HG02973 (cell line): ENCODE measurements at regions not wholly inside any gene's neighbourhood (a gene's known extent, or its start where the extent isn't known, plus 50 kb on each side); places are given as distances from the start of the nearest gene placed in this dataset.

Source experiments
- ATAC-seq: cut with Tn5 transposase; IDR thresholded peaks from one replicate; pipeline ENCODE4 v1.9.1; 2021; ENCODE audit warnings: moderate library complexity; ENCODE audit not compliant: unreplicated experiment

GRCh38 chr3:98969295-98969694 lies 67.8 kb upstream of the DCBLD2 start:
- no peak for ATAC-seq

GRCh38 chr3:98968824-98969223 lies 67.3 kb upstream of the DCBLD2 start:
- ATAC-seq, result no peak

DNA sequence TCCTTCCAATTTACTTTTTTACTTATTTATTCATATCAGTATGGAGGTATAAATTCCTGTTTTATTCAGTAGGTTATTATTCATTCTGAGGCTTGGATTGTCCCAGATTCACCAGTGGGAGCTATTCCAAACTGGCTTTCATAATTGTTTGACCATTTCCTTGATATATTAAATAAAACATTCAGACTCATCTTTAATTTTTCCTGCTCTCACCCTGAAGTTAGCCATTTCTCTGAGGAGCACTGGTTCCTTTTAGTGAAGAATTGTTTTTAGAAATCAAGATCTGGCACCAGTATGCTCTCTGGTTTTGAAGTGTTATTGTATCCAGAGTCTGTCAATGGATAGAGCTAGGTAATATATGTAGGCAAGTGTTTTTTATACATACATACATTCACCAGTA lies 66.9 kb upstream of the DCBLD2 start:
- no peak for ATAC-seq

- ATAC-seq, result no peak
Observed at GRCh38 chr3:98967758-98968157, 66.3 kb upstream of the DCBLD2 start.

GRCh38 chr3:98966862-98967546 lies 65.5 kb upstream of the DCBLD2 start:
- no peak for ATAC-seq

DNA sequence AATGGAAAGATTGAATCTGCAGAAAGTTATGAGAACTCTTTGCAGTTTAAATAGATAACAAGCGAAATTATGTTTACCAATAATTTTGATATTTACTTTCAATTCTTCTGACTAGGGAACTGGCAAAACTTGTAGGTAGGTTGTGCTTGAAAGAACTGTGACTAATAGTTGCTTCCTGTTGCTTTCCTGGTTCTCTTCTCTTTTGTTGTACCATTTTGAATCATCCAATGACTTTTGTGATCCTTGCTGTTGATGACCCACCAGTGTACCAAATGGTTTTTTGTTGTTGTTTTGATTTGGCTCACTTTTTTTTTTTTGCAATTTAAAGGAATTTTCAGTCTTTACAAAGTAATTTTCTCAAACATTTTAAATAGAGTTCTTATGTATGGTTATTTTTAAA lies 64.9 kb upstream of the DCBLD2 start:
- ATAC-seq, result no peak

DNA sequence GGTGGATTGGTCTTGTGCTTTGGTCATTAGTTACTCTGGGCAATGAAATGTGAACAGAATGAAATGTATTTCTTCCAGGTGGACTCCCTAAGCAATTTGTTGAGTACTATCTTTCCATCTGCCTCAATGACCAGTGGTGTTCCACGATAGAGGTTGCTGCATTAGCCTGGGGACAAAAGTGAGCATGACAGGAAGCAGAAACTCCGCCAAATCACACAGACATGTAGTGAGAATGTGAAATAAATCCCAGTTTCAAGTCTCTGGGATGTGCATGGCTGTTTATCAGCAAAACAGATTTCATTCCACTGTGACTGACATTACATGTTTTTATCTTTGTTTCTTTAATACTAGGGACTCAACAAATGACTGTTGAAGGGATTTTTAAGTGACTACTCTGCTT lies 63.3 kb upstream of the DCBLD2 start:
- ATAC-seq, result no peak

DNA sequence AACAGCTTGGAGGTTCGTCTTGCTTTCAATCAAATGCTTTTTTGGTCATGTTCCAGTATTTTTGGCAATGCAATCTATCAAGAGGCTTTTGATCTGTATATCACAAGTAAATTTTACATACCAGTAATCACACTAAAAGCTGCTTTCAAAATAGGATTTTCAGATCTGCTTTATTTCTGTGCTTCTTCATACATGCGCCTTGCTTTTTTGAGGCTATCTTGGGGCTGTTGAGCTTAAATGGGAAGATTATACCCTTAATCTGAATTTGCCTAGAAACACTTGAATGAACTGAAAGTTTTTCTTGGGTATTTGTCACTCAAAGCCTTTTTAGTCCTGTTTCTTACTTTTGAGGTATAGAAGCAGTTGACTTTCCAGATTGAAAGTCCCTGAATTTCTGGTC lies 62.1 kb upstream of the DCBLD2 start:
- no peak for ATAC-seq

DNA sequence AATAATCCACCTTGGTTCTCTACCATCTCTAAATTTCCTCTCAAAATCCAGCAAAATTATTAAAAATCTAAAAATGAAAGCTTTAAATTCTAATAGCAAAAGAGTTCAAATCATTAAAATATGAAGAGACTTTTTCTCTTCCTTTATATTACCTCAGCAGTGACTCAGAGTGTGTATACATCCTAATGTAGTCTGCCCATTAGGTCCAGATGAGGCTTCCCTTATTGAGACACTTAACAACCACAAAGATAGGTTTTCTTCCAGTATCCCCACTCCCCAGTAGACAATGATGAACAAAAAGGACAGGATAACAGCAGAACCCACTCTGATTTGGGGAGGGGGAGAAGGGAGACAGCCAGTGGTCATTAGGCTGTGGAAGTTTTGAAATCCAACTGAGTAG lies 61.5 kb upstream of the DCBLD2 start:
- ATAC-seq, result no peak

DNA sequence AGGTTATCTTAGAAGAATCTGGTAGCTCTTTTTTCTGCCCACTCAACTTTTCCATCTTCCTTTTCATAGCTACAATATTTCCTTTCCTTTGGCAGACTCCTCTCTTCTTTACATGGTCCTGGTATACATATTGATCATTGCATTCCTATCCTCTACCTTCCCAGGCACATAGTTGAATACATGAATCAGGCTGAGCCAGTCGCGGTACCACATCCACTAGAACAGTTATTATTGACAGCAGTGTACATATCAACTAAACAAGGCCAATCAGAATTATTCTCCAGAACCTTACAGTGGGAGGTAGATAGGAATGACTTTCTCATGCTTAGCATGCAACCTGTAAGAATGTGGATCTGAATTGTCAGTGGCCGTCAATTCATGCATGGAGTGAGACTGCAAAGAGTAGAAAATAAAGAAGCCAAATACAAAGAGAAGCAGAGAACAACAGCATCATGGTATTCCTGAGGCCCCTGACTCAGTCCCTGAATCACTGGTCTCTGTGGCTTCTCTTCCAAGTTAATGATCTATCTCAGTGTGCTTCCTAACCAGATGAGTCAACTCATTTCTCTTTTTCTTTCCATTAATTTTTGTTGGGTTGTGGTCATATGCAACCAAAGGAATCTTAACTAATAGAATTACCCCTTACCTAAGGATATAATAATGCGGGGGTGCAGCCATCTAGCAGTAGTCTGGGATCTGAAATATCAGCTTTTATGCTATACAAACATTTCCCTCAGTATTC lies 60.9 kb upstream of the DCBLD2 start:
- ATAC-seq, result no peak

- ATAC-seq, result no peak
Observed at GRCh38 chr3:98961161-98962155, 60.0 kb upstream of the DCBLD2 start.

DNA sequence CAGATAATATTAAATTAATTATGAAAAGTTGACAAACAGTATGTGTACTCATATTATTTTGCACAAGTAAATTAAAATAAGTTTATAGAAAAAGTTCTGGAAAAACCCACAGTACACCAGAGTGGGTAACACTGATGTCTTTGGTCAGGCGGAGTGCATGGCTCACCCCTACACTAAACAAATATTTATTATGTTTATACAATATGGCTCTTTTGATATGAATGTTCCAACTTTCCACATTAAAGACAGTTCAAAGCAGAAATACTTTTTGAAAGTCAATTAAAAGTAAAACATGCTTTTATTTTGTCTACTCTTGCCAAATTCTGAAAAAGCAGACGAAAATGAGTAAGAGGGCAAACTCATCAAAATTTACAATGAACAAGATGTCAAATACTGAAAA lies 56.2 kb upstream of the DCBLD2 start:
- no peak for ATAC-seq

- ATAC-seq, result no peak
Observed at GRCh38 chr3:98956008-98956407, 54.5 kb upstream of the DCBLD2 start.

- no peak for ATAC-seq
Observed at GRCh38 chr3:98954791-98955604, 53.5 kb upstream of the DCBLD2 start.

- no peak for ATAC-seq
Observed at GRCh38 chr3:98954242-98954641, 52.7 kb upstream of the DCBLD2 start.

DNA sequence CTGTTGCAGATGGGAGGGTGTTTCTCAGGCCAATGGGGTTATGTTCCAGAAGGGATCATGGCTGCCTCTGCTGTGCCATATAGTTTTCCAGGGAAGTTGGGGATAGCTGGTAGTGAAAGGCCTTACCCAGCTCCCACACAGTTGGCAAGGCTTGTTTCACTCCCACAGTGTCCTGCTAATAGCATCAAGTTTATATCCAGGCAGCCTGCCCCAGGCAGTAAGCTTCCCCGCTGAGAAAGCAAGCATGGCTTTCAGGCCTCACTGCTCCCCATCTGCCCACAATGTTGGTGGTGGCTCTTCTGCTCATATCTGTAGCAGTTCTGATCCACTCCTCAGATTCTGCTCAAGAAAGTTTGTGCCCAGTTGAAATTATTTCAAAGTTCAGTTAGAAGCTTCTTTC lies 50.9 kb upstream of the DCBLD2 start:
- no peak for ATAC-seq
